ENCODE measurements at regions not wholly inside any gene's neighbourhood (a gene's known extent, or its start where the extent isn't known, plus 50 kb on each side); places are given as distances from the start of the nearest gene placed in this dataset.

GRCh38 chr13:54513254-54513653 lies 1484.6 kb downstream of the OLFM4 start:
- TF ChIP-seq FOXJ3 (CRISPR knock-in tag; IDR thresholded peaks at IDR 0.05; ENCODE audit: borderline replicate concordance): no peak
- TF ChIP-seq ZNF121 (CRISPR knock-in tag; IDR thresholded peaks at IDR 0.05): no peak
- TF ChIP-seq USF2 (CRISPR knock-in tag; IDR thresholded peaks at IDR 0.05): no peak
- TF ChIP-seq CTCF (IDR thresholded peaks at IDR 0.05): no peak
- no peak for TF ChIP-seq ELF4 (CRISPR knock-in tag; IDR thresholded peaks at IDR 0.05; ENCODE audit: low read depth)
- TF ChIP-seq SMAD3 (CRISPR knock-in tag; IDR thresholded peaks at IDR 0.05; ENCODE audit: borderline replicate concordance): no peak
- no peak for TF ChIP-seq ATF3 (CRISPR knock-in tag; conservative IDR thresholded peaks at IDR 0.05)
- TF ChIP-seq ATF2 (CRISPR knock-in tag; IDR thresholded peaks at IDR 0.05; ENCODE audit: borderline replicate concordance, low read depth): no peak
- no peak for TF ChIP-seq AFF4 (CRISPR knock-in tag; IDR thresholded peaks at IDR 0.05; ENCODE audit: borderline replicate concordance)
- TF ChIP-seq NR2C2 (CRISPR knock-in tag; IDR thresholded peaks at IDR 0.05): no peak
- TF ChIP-seq ZNF232 (CRISPR knock-in tag; IDR thresholded peaks at IDR 0.05): no peak
- no peak for TF ChIP-seq MYBL2 (CRISPR knock-in tag; IDR thresholded peaks at IDR 0.05)
- TF ChIP-seq MAX (CRISPR knock-in tag; IDR thresholded peaks at IDR 0.05): no peak
- no peak for TF ChIP-seq ZNF281 (CRISPR knock-in tag; IDR thresholded peaks at IDR 0.05)
